ENCODE measurements at regions not wholly inside any gene's neighbourhood (a gene's known extent, or its start where the extent isn't known, plus 50 kb on each side); places are given as distances from the start of the nearest gene placed in this dataset.

- WGBS, 3 donors, result 70 to 80% (median 74%) methylated on average over 4 of the region's 4 CpGs
- ATAC-seq (no peak), DNase-seq (no peak)
- H3K36me3 ChIP-seq (ENCODE audit: insufficient read depth in 1 of 2, low read depth in 1 of 2), result no peaks in the 10 kb centered on the region
- H3K4me3 ChIP-seq, result no peak overlapping the region
- intact Hi-C loops (cut with DNase I), result no loop called here
- peaks cover 0 to 1% (median 0%) of the 10 kb centered on the region in 3 donors for H3K27me3 ChIP-seq (ENCODE audit: insufficient read depth in 3 of 3, low read length in 2 of 3)
- no peaks in the 10 kb centered on the region for H3K4me1 ChIP-seq
- no peak for TF ChIP-seq CTCF (IDR thresholded peaks at IDR 0.05)
- no peaks in the 10 kb centered on the region for H3K9me3 ChIP-seq
- no peak overlapping the region for H3K27ac ChIP-seq
These were observed 184.8 kb downstream of the EVX1 start for GRCh38 chr7:27427416-27427815.

GRCh38 chr7:27430105-27430504 is 187.5 kb downstream of the EVX1 start:
- intact Hi-C loops (cut with DNase I), result no loop called here
- 74 to 86% (median 76%) methylated on average over 2 of the region's 2 CpGs for whole genome bisulfite sequencing, 3 donors
- Histone ChIP-seq H3K27ac (no peak overlapping the region), H3K27me3 (ENCODE audit: insufficient read depth in 3 of 3, low read length in 2 of 3) (no peaks in the 10 kb centered on the region), H3K4me1 (no peaks in the 10 kb centered on the region), H3K9me3 (no peaks in the 10 kb centered on the region), H3K4me3 (no peak overlapping the region), H3K36me3 (ENCODE audit: insufficient read depth in 1 of 2, low read depth in 1 of 2) (no peaks in the 10 kb centered on the region)
- DNase-seq (no peak), ATAC-seq (no peak)
- TF ChIP-seq CTCF (IDR thresholded peaks at IDR 0.05), result no peak

GRCh38 chr7:27431465-27431864 is 188.9 kb downstream of the EVX1 start:
- H3K36me3 ChIP-seq (ENCODE audit: insufficient read depth in 1 of 2, low read depth in 1 of 2), result no peaks in the 10 kb centered on the region
- ATAC-seq, result no peak
- no peaks in the 10 kb centered on the region for H3K4me1 ChIP-seq
- no peak overlapping the region for H3K27ac ChIP-seq
- DNase-seq, result no peak
- no peak overlapping the region for H3K4me3 ChIP-seq
- no peaks in the 10 kb centered on the region for H3K9me3 ChIP-seq
- intact Hi-C loops (cut with DNase I), result no loop called here
- no peak for TF ChIP-seq CTCF (IDR thresholded peaks at IDR 0.05)
- 87 to 92% (median 88%) methylated on average over 3 of the region's 3 CpGs for WGBS, 3 donors
- no peaks in the 10 kb centered on the region for H3K27me3 ChIP-seq (ENCODE audit: insufficient read depth in 3 of 3, low read length in 2 of 3)

- Histone ChIP-seq H3K27me3 (ENCODE audit: insufficient read depth in 3 of 3, low read length in 2 of 3) (no peaks in the 10 kb centered on the region), H3K4me3 (no peak overlapping the region), H3K9me3 (no peaks in the 10 kb centered on the region), H3K4me1 (no peaks in the 10 kb centered on the region), H3K27ac (no peak overlapping the region), H3K36me3 (ENCODE audit: insufficient read depth in 1 of 2, low read depth in 1 of 2) (no peaks in the 10 kb centered on the region)
- TF ChIP-seq CTCF (IDR thresholded peaks at IDR 0.05), result no peak
- intact Hi-C loops (cut with DNase I), result no loop called here
- 72 to 83% (median 73%) methylated on average over 1 of the region's 1 CpG for WGBS, 3 donors
- no peak for DNase-seq
- no peak for ATAC-seq
These were observed 191.0 kb downstream of the EVX1 start for GRCh38 chr7:27433581-27433980.

GRCh38 chr7:27434756-27435400 is 192.3 kb downstream of the EVX1 start:
- 70 to 73% (median 72%) methylated on average over 5 of the region's 5 CpGs for WGBS, 3 donors
- no peak for DNase-seq
- no peak for TF ChIP-seq CTCF (IDR thresholded peaks at IDR 0.05)
- intact Hi-C loops (cut with DNase I), result no loop called here
- ATAC-seq, result no peak
- no peaks in the 10 kb centered on the region for H3K27me3 ChIP-seq (ENCODE audit: insufficient read depth in 3 of 3, low read length in 2 of 3)
- H3K4me3 ChIP-seq, result no peak overlapping the region
- no peak overlapping the region for H3K27ac ChIP-seq
- H3K9me3 ChIP-seq, result no peaks in the 10 kb centered on the region
- H3K36me3 ChIP-seq (ENCODE audit: insufficient read depth in 1 of 2, low read depth in 1 of 2), result no peaks in the 10 kb centered on the region
- H3K4me1 ChIP-seq, result no peaks in the 10 kb centered on the region

All from psoas muscle (tissue), 7 donors.